NB4 (cell line): ENCODE measurements at regions not wholly inside any gene's neighbourhood (a gene's known extent, or its start where the extent isn't known, plus 50 kb on each side); places are given as distances from the start of the nearest gene placed in this dataset.

Experiments
- CTCF ChIP-seq: IDR thresholded peaks from one replicate; pipeline ENCODE4 v1.5.1; 2012; ENCODE audit warnings: low read depth, low read length
- POLR2A ChIP-seq: IDR thresholded peaks from 2 replicates; pipeline ENCODE4 v1.6.1; 2011; ENCODE audit warnings: mild to moderate bottlenecking; ENCODE audit not compliant: insufficient read length; ENCODE audit errors: extremely low read depth

- TF ChIP-seq CTCF (no peak), POLR2A (no peak)
Observed at GRCh38 chr5:126093718-126094117, 329.5 kb upstream of the GRAMD2B start.
